ENCODE measurements at regions not wholly inside any gene's neighbourhood (a gene's known extent, or its start where the extent isn't known, plus 50 kb on each side); places are given as distances from the start of the nearest gene placed in this dataset.

GRCh38 chr10:44851881-44852280 is 59.3 kb upstream of the TMEM72 start:
- ATAC-seq (ENCODE audit: low FRiP score), result no peak
- TF ChIP-seq CTCF (IDR thresholded peaks at IDR 0.05), result no peak
- DNase-seq (ENCODE audit: low spot score), result no peak

- no peak for TF ChIP-seq CTCF (IDR thresholded peaks at IDR 0.05)
- ATAC-seq (ENCODE audit: low FRiP score) (no peak), DNase-seq (ENCODE audit: low spot score) (no peak)
Measured at GRCh38 chr10:44853148-44853734, 57.9 kb upstream of the TMEM72 start.

- no peak for DNase-seq (ENCODE audit: low spot score)
- ATAC-seq (ENCODE audit: low FRiP score), result no peak
- no peak for TF ChIP-seq CTCF (IDR thresholded peaks at IDR 0.05)
Measured at GRCh38 chr10:44853796-44854195, 57.3 kb upstream of the TMEM72 start.

GRCh38 chr10:44854693-44855350 is 56.3 kb upstream of the TMEM72 start:
- no peak for TF ChIP-seq CTCF (IDR thresholded peaks at IDR 0.05)
- ATAC-seq (ENCODE audit: low FRiP score) (no peak), DNase-seq (ENCODE audit: low spot score) (no peak)

- DNase-seq (ENCODE audit: low spot score) (no peak), ATAC-seq (ENCODE audit: low FRiP score) (no peak)
- TF ChIP-seq CTCF (IDR thresholded peaks at IDR 0.05), result no peak
Measured at GRCh38 chr10:44856696-44857095, 54.4 kb upstream of the TMEM72 start.

GRCh38 chr10:44857363-44858016 is 53.6 kb upstream of the TMEM72 start:
- peak in 2 of 3 donors; percentile 53 to 64 for TF ChIP-seq CTCF (IDR thresholded peaks at IDR 0.05)
- DNase-seq (ENCODE audit: low spot score) (peak; percentile 55), ATAC-seq (ENCODE audit: low FRiP score) (peak; percentile 65)

- no peak for TF ChIP-seq CTCF (IDR thresholded peaks at IDR 0.05)
- DNase-seq (ENCODE audit: low spot score), result no peak
- no peak for ATAC-seq (ENCODE audit: low FRiP score)
Measured at GRCh38 chr10:44858017-44858371, 53.1 kb upstream of the TMEM72 start.
